Esophagus mucosa (tissue), 1 donor: ENCODE measurements at regions not wholly inside any gene's neighbourhood (a gene's known extent, or its start where the extent isn't known, plus 50 kb on each side); places are given as distances from the start of the nearest gene placed in this dataset.

Experiments used
- ATAC-seq: fragments of 200-7000 bp; cut with Tn5 transposase; one replicate; pipeline ENCODE4 v1.9.1; 2020
- donor health status: DM: yes; HTN: yes; CAD: no.

- no peak for ATAC-seq
These were observed 194.6 kb upstream of the FSCB start for GRCh38 chr14:44701563-44702263.

- ATAC-seq, result no peak
These were observed 193.6 kb upstream of the FSCB start for GRCh38 chr14:44700694-44701093.

GRCh38 chr14:44700184-44700583 lies 193.1 kb upstream of the FSCB start:
- no peak for ATAC-seq

- ATAC-seq, result no peak
These were observed 192.3 kb upstream of the FSCB start for GRCh38 chr14:44699391-44699790.

- ATAC-seq, result no peak
These were observed 162.4 kb upstream of the FSCB start for GRCh38 chr14:44669496-44669895.

GRCh38 chr14:44663136-44663535 lies 156.1 kb upstream of the FSCB start:
- ATAC-seq, result no peak

- no peak for ATAC-seq
These were observed 155.3 kb upstream of the FSCB start for GRCh38 chr14:44662250-44662891.

GRCh38 chr14:44658389-44658696 lies 151.3 kb upstream of the FSCB start:
- ATAC-seq, result no peak

GRCh38 chr14:44657696-44658388 lies 150.8 kb upstream of the FSCB start:
- ATAC-seq, result no peak

GRCh38 chr14:44657203-44657602 lies 150.1 kb upstream of the FSCB start:
- no peak for ATAC-seq

- ATAC-seq, result no peak
These were observed 147.5 kb upstream of the FSCB start for GRCh38 chr14:44654591-44654990.

GRCh38 chr14:44653641-44654040 lies 146.6 kb upstream of the FSCB start:
- no peak for ATAC-seq

GRCh38 chr14:44652640-44653039 lies 145.6 kb upstream of the FSCB start:
- no peak for ATAC-seq

- no peak for ATAC-seq
These were observed 142.0 kb upstream of the FSCB start for GRCh38 chr14:44649061-44649460.

- no peak for ATAC-seq
These were observed 133.3 kb upstream of the FSCB start for GRCh38 chr14:44640416-44640815.

- ATAC-seq, result no peak
These were observed 132.8 kb upstream of the FSCB start for GRCh38 chr14:44639781-44640385.

GRCh38 chr14:44634692-44635091 lies 127.6 kb upstream of the FSCB start:
- ATAC-seq, result no peak

GRCh38 chr14:44626423-44626822 lies 119.3 kb upstream of the FSCB start:
- no peak for ATAC-seq

- no peak for ATAC-seq
These were observed 118.0 kb upstream of the FSCB start for GRCh38 chr14:44625098-44625497.

GRCh38 chr14:44620121-44621019 lies 113.3 kb upstream of the FSCB start:
- no peak for ATAC-seq

- ATAC-seq, result no peak
These were observed 109.1 kb upstream of the FSCB start for GRCh38 chr14:44616204-44616603.

GRCh38 chr14:44613061-44613712 lies 106.1 kb upstream of the FSCB start:
- no peak for ATAC-seq
